ENCODE measurements at regions not wholly inside any gene's neighbourhood (a gene's known extent, or its start where the extent isn't known, plus 50 kb on each side); places are given as distances from the start of the nearest gene placed in this dataset. TPM values are rescaled to one million over a fixed set of nuclear protein-coding genes. Genes with fewer than 3 reads are reported as not detected.

DNA sequence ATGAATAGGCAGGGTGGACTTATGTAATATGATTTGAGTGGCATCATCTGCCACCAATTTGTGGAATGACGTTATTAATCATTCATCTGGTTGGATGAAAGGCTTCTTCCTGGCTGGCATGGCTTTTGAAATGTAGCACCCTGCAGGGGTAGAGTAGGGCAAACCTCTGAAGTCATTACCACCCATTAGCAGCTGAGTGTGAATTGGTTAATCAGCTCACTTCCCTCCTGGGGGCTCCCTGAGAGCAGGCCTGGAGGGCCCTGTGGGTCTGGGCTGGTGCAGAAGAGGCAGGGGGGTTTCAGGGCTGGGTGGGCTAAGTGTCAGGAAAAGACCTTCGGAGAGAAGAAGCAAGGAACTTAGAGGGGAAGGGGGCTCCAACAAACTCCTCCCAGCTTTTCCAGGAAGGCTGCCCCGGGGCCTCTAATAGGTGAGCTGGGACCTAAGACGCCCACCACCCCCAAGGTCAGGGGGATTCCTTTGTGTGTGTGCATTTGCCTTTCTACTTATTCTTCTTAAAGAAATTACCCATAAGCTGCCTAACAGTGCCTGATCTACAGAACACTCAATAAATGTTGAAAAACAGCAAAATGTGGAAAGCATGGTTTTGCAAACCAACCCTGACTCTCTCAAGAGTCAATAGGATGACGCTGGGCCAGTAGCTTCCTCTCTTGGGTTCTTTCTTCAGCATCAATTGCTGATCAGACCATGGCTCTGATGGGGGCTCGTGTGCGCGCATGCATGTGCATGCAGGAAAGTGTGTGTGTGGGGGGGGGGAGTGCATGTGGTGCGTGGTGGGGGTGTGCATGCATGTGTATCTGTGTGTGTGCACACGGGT, 49.7 kb upstream of the ZNF516 start:
- peaks cover 9% of the 10 kb centered on the region for H3K27me3 Mint-ChIP-seq (ENCODE audit: insufficient read depth, low read depth)
- peaks cover 32% of the 10 kb centered on the region for H3K4me1 ChIP-seq
- no peaks in the 10 kb centered on the region for H3K9me3 ChIP-seq (ENCODE audit: low read depth)
- H3K79me2 ChIP-seq (ENCODE audit: low read depth), result no peaks in the 10 kb centered on the region
- no peaks in the 10 kb centered on the region for H3K27me3 ChIP-seq
- TF ChIP-seq EZH2 (IDR thresholded peaks at IDR 0.05), result no peak
- TF ChIP-seq CTCF (IDR thresholded peaks at IDR 0.05), result no peak
- TF ChIP-seq EZH2phosphoT487 (IDR thresholded peaks at IDR 0.05), result no peak
- H3K9me3 Mint-ChIP-seq, result peaks cover 16% of the 10 kb centered on the region
- no peak overlapping the region for H3K27ac ChIP-seq
- no peak for DNase-seq (ENCODE audit: low spot score)
- H3K4me1 Mint-ChIP-seq, result peaks cover 32% of the 10 kb centered on the region
- H3F3A ChIP-seq (ENCODE audit: low read depth), result peaks cover 6% of the 10 kb centered on the region
- H4K20me1 ChIP-seq (ENCODE audit: low read depth), result no peaks in the 10 kb centered on the region
- H3K36me3 ChIP-seq, result no peaks in the 10 kb centered on the region
- peak overlapping the region; percentile 54 for H3K27ac Mint-ChIP-seq
- H3K4me2 ChIP-seq, result peak overlapping the region; percentile 27
- no peak overlapping the region for H3K4me3 ChIP-seq
- peaks cover 3% of the 10 kb centered on the region for H3K36me3 Mint-ChIP-seq
- no peak overlapping the region for H3K4me3 Mint-ChIP-seq
- H2AFZ ChIP-seq (replicated peaks), result no peak overlapping the region
- no peak overlapping the region for H3K9ac ChIP-seq

Small RNA genes in the stretch of these regions (small RNA-seq; reads per million reads assigned to genes)
- gene AC139085.1, result not detected

Data from neural progenitor cell (in vitro differentiated cells).